ENCODE measurements at regions not wholly inside any gene's neighbourhood (a gene's known extent, or its start where the extent isn't known, plus 50 kb on each side); places are given as distances from the start of the nearest gene placed in this dataset.

GRCh38 chr6:144896289-144896688, 611.2 kb downstream of the UTRN start (continued):
- no peak for TF ChIP-seq ZNF532 (CRISPR knock-in tag; IDR thresholded peaks at IDR 0.05; ENCODE audit: borderline replicate concordance)
- TF ChIP-seq E2F5 (CRISPR knock-in tag; IDR thresholded peaks at IDR 0.05), result no peak
- TF ChIP-seq NFYB (CRISPR knock-in tag; conservative IDR thresholded peaks at IDR 0.05; ENCODE audit: low read depth), result no peak
- TF ChIP-seq TP53 (CRISPR knock-in tag; IDR thresholded peaks at IDR 0.05), result no peak
- TF ChIP-seq CREB1 (CRISPR knock-in tag; IDR thresholded peaks at IDR 0.05), result no peak

- peaks cover 8% of the 10 kb centered on the region for H3K36me3 Mint-ChIP-seq
- H3K27ac Mint-ChIP-seq, result no peak overlapping the region
- H3K9me3 Mint-ChIP-seq, result peaks cover 13% of the 10 kb centered on the region
- ChIA-PET CTCF (no interaction called here), POLR2A (interaction anchor here (0.7 kb wide), 1 partner anchor 25 kb away, joined by 3 read pairs; no protein-coding TSS in a partner anchor)
- TF ChIP-seq ZNF317 (CRISPR knock-in tag; IDR thresholded peaks at IDR 0.05; ENCODE audit: borderline replicate concordance, low read depth) (no peak), TEAD4 (CRISPR knock-in tag; IDR thresholded peaks at IDR 0.05) (no peak), NFYB (CRISPR knock-in tag; conservative IDR thresholded peaks at IDR 0.05; ENCODE audit: low read depth) (no peak), IRF1 (CRISPR knock-in tag; IDR thresholded peaks at IDR 0.05) (no peak), ZNF425 (CRISPR knock-in tag; conservative IDR thresholded peaks at IDR 0.05) (no peak), EMX1 (CRISPR knock-in tag; IDR thresholded peaks at IDR 0.05) (no peak), TEAD1 (CRISPR knock-in tag; IDR thresholded peaks at IDR 0.05) (no peak), ETV6 (CRISPR knock-in tag; IDR thresholded peaks at IDR 0.05) (no peak), MLX (CRISPR knock-in tag; IDR thresholded peaks at IDR 0.05) (no peak), MXD4 (CRISPR knock-in tag; IDR thresholded peaks at IDR 0.05; ENCODE audit: borderline replicate concordance) (no peak), MYBL2 (CRISPR knock-in tag; IDR thresholded peaks at IDR 0.05) (no peak), NFE2L1 (CRISPR knock-in tag; IDR thresholded peaks at IDR 0.05) (no peak), OVOL2 (CRISPR knock-in tag; IDR thresholded peaks at IDR 0.05; ENCODE audit: borderline replicate concordance) (no peak), ZNF219 (CRISPR knock-in tag; IDR thresholded peaks at IDR 0.05; ENCODE audit: borderline replicate concordance) (no peak), ZSCAN18 (CRISPR knock-in tag; IDR thresholded peaks at IDR 0.05) (no peak), SMAD3 (CRISPR knock-in tag; IDR thresholded peaks at IDR 0.05; ENCODE audit: borderline replicate concordance) (no peak), ZBTB43 (CRISPR knock-in tag; IDR thresholded peaks at IDR 0.05) (no peak), E2F5 (CRISPR knock-in tag; IDR thresholded peaks at IDR 0.05) (no peak)
- ATAC-seq (no peak), DNase-seq (ENCODE audit: low spot score) (no peak)
- peaks cover 45% of the 10 kb centered on the region for H3K27me3 Mint-ChIP-seq (ENCODE audit: low read depth)
- H3K4me1 Mint-ChIP-seq, result peaks cover 28% of the 10 kb centered on the region
- no peak overlapping the region for H3K4me3 Mint-ChIP-seq
Measured at GRCh38 chr6:144896871-144897270, 611.7 kb downstream of the UTRN start.

Measured in WTC11 (cell line).